GM12878 (cell line): ENCODE measurements at regions not wholly inside any gene's neighbourhood (a gene's known extent, or its start where the extent isn't known, plus 50 kb on each side); places are given as distances from the start of the nearest gene placed in this dataset.

ENCODE experiments used
- EZH2 ChIP-seq: IDR thresholded peaks from 2 replicates; pipeline ENCODE4 v1.6.1; 2012; ENCODE audit warnings: low read depth, mild to moderate bottlenecking, control low read depth, inconsistent platforms, low read length, borderline replicate concordance; ENCODE audit not compliant: control insufficient read depth
- FOS ChIP-seq: IDR thresholded peaks from 3 replicates; pipeline ENCODE4 v1.6.1; 2011; ENCODE audit warnings: borderline replicate concordance; ENCODE audit not compliant: insufficient read length; ENCODE audit errors: extremely low read depth
- SP1 ChIP-seq: IDR thresholded peaks from one replicate; pipeline ENCODE4 v1.6.1; 2011; ENCODE audit warnings: low read depth, low read length
- YY1 ChIP-seq: IDR thresholded peaks from 2 replicates; pipeline ENCODE4 v1.6.1; 2011; ENCODE audit warnings: low read depth, mild to moderate bottlenecking, low read length

- no peak for TF ChIP-seq SP1
- no peak for TF ChIP-seq FOS
- no peak for TF ChIP-seq YY1
- TF ChIP-seq EZH2 = no peak
Measured at GRCh38 chr4:102157984-102158383, 187.3 kb downstream of the SLC39A8 start.
